KMS-11 (cell line): ENCODE measurements at regions not wholly inside any gene's neighbourhood (a gene's known extent, or its start where the extent isn't known, plus 50 kb on each side); places are given as distances from the start of the nearest gene placed in this dataset.

Experiments
- H2AFZ ChIP-seq: fragments of 200-600 bp; sonication (generic); 2 replicates; pipeline ENCODE4 v1.6.1; 2016; ENCODE audit warnings: antibody characterized with exemption, mixed run types, low read depth
- H3K27ac ChIP-seq: fragments of 200-600 bp; sonication (generic); 2 replicates; pipeline ENCODE4 v1.6.1; 2016; ENCODE audit warnings: mild to moderate bottlenecking, mixed run types
- H3K27me3 ChIP-seq: fragments of 200-600 bp; sonication (generic); 2 replicates; pipeline ENCODE4 v1.6.1; 2017; ENCODE audit warnings: mild to moderate bottlenecking, low read depth, mixed run types, moderate library complexity; ENCODE audit not compliant: insufficient read depth
- H3K36me3 ChIP-seq: fragments of 200-600 bp; sonication (generic); 2 replicates; pipeline ENCODE4 v1.6.1; 2017; ENCODE audit warnings: mild to moderate bottlenecking, mixed run types; ENCODE audit not compliant: insufficient read depth
- H3K4me1 ChIP-seq: fragments of 200-600 bp; sonication (generic); 2 replicates; pipeline ENCODE4 v1.6.1; 2016; ENCODE audit warnings: mild to moderate bottlenecking, low read depth, mixed run types; ENCODE audit not compliant: poor library complexity, severe bottlenecking
- H3K4me2 ChIP-seq: fragments of 200-600 bp; sonication (generic); 2 replicates; pipeline ENCODE4 v1.7.0; 2016; ENCODE audit warnings: mild to moderate bottlenecking, mixed run types
- H3K4me3 ChIP-seq: fragments of 200-600 bp; sonication (generic); IDR thresholded peaks from 2 replicates; pipeline ENCODE4 v1.6.1; 2017; ENCODE audit warnings: low read depth, low read length, mixed read lengths; ENCODE audit not compliant: insufficient read depth
- H3K79me2 ChIP-seq: fragments of 200-600 bp; sonication (generic); 2 replicates; pipeline ENCODE4 v1.6.1; 2016; ENCODE audit warnings: low read depth, mixed run types; ENCODE audit not compliant: insufficient read depth
- H3K9ac ChIP-seq: fragments of 200-600 bp; sonication (generic); 2 replicates; pipeline ENCODE4 v1.6.1; 2016; ENCODE audit warnings: mild to moderate bottlenecking, mixed run types
- H4K20me1 ChIP-seq: fragments of 200-600 bp; sonication (generic); 2 replicates; pipeline ENCODE4 v1.6.1; 2016; ENCODE audit warnings: mild to moderate bottlenecking, mixed run types; ENCODE audit not compliant: insufficient read depth
- CTCF ChIP-seq: fragments of 200-600 bp; sonication (generic); conservative IDR thresholded peaks from 2 replicates; pipeline ENCODE4 v1.6.1; 2017; ENCODE audit warnings: low read depth, mild to moderate bottlenecking, antibody characterized with exemption, low read length, moderate library complexity, mixed read lengths

GRCh38 chr2:138086576-138086975 is 122.3 kb downstream of the HNMT start:
- Histone ChIP-seq H3K27ac (no peak overlapping the region), H3K36me3 (no peaks in the 10 kb centered on the region), H3K4me3 (no peak overlapping the region), H3K4me1 (no peaks in the 10 kb centered on the region), H3K9ac (no peak overlapping the region), H3K27me3 (no peaks in the 10 kb centered on the region), H3K79me2 (no peaks in the 10 kb centered on the region), H4K20me1 (no peaks in the 10 kb centered on the region), H3K4me2 (no peak overlapping the region), H2AFZ (no peak overlapping the region)
- no peak for TF ChIP-seq CTCF

- Histone ChIP-seq H4K20me1 (no peaks in the 10 kb centered on the region), H3K27me3 (no peaks in the 10 kb centered on the region), H3K4me3 (no peak overlapping the region), H3K4me1 (no peaks in the 10 kb centered on the region), H3K4me2 (no peak overlapping the region), H2AFZ (no peak overlapping the region), H3K9ac (no peak overlapping the region), H3K36me3 (no peaks in the 10 kb centered on the region), H3K79me2 (no peaks in the 10 kb centered on the region), H3K27ac (no peak overlapping the region)
- TF ChIP-seq CTCF: no peak
These were observed 123.7 kb downstream of the HNMT start for GRCh38 chr2:138087751-138088593.

- Histone ChIP-seq H3K27me3 (no peaks in the 10 kb centered on the region), H3K4me3 (no peak overlapping the region), H4K20me1 (no peaks in the 10 kb centered on the region), H2AFZ (no peak overlapping the region), H3K36me3 (no peaks in the 10 kb centered on the region), H3K9ac (no peak overlapping the region), H3K27ac (no peak overlapping the region), H3K4me1 (no peaks in the 10 kb centered on the region), H3K4me2 (no peak overlapping the region), H3K79me2 (no peaks in the 10 kb centered on the region)
- no peak for TF ChIP-seq CTCF
These were observed 126.1 kb downstream of the HNMT start for GRCh38 chr2:138090330-138090729.

GRCh38 chr2:138093455-138093854 is 129.2 kb downstream of the HNMT start:
- H3K36me3 ChIP-seq: no peaks in the 10 kb centered on the region
- no peaks in the 10 kb centered on the region for H3K79me2 ChIP-seq
- TF ChIP-seq CTCF: no peak
- no peaks in the 10 kb centered on the region for H3K4me1 ChIP-seq
- no peak overlapping the region for H2AFZ ChIP-seq
- no peak overlapping the region for H3K4me2 ChIP-seq
- no peaks in the 10 kb centered on the region for H3K27me3 ChIP-seq
- no peak overlapping the region for H3K27ac ChIP-seq
- H3K9ac ChIP-seq: no peak overlapping the region
- H4K20me1 ChIP-seq: no peaks in the 10 kb centered on the region
- no peak overlapping the region for H3K4me3 ChIP-seq
